Retina (tissue), 1 donor: ENCODE measurements at regions not wholly inside any gene's neighbourhood (a gene's known extent, or its start where the extent isn't known, plus 50 kb on each side); places are given as distances from the start of the nearest gene placed in this dataset.
"Not testable (repeated sequence)": the region's sequence is repeated elsewhere in the genome, so short reads cannot be mapped to it uniquely, and the experiment has no call there.

Experiments used
- DNase-seq: peaks from one replicate; pipeline ENCODE4 v3.0.0-alpha.2; 2016

- no peak for DNase-seq
Measured at GRCh38 chr12:4154672-4155225, 118.8 kb upstream of the CCND2 start.

GRCh38 chr12:4153343-4153892 lies 120.1 kb upstream of the CCND2 start:
- DNase-seq, result no peak

GRCh38 chr12:4152145-4152795 lies 121.3 kb upstream of the CCND2 start:
- DNase-seq, result no peak

GRCh38 chr12:4151362-4152121 lies 122.0 kb upstream of the CCND2 start:
- no peak for DNase-seq

- not testable (repeated sequence) for DNase-seq
Measured at GRCh38 chr12:4150355-4150754, 123.2 kb upstream of the CCND2 start.

- DNase-seq, result no peak
Measured at GRCh38 chr12:4148418-4149056, 125.0 kb upstream of the CCND2 start.

- no peak for DNase-seq
Measured at GRCh38 chr12:4147031-4147481, 126.5 kb upstream of the CCND2 start.

GRCh38 chr12:4145990-4146859 lies 127.3 kb upstream of the CCND2 start:
- no peak for DNase-seq

GRCh38 chr12:4144676-4145075 lies 128.9 kb upstream of the CCND2 start:
- DNase-seq, result no peak

GRCh38 chr12:4143896-4144295 lies 129.7 kb upstream of the CCND2 start:
- DNase-seq, result no peak

GRCh38 chr12:4141348-4142270 lies 132.0 kb upstream of the CCND2 start:
- DNase-seq, result no peak

- no peak for DNase-seq
Measured at GRCh38 chr12:4140581-4141301, 132.8 kb upstream of the CCND2 start.

- DNase-seq, result no peak
Measured at GRCh38 chr12:4139191-4139590, 134.4 kb upstream of the CCND2 start.

GRCh38 chr12:4138532-4138931 lies 135.0 kb upstream of the CCND2 start:
- not testable (repeated sequence) for DNase-seq

- DNase-seq, result no peak
Measured at GRCh38 chr12:4138051-4138450, 135.5 kb upstream of the CCND2 start.

GRCh38 chr12:4137441-4137840 lies 136.1 kb upstream of the CCND2 start:
- no peak for DNase-seq

GRCh38 chr12:4137015-4137414 lies 136.5 kb upstream of the CCND2 start:
- DNase-seq, result no peak

GRCh38 chr12:4135919-4136605 lies 137.5 kb upstream of the CCND2 start:
- peak; percentile 28 for DNase-seq

- peak; percentile 45 for DNase-seq
Measured at GRCh38 chr12:4134448-4135263, 138.9 kb upstream of the CCND2 start.
